ENCODE measurements at regions not wholly inside any gene's neighbourhood (a gene's known extent, or its start where the extent isn't known, plus 50 kb on each side); places are given as distances from the start of the nearest gene placed in this dataset.

GRCh38 chr7:52119537-52119936 lies 802.9 kb upstream of the COBL start:
- FAIRE-seq = no peak

- no peak for FAIRE-seq
Measured at GRCh38 chr7:52114509-52114908, 797.9 kb upstream of the COBL start.

GRCh38 chr7:52114056-52114455 lies 797.4 kb upstream of the COBL start:
- no peak for FAIRE-seq

GRCh38 chr7:52107355-52107754 lies 790.7 kb upstream of the COBL start:
- FAIRE-seq = no peak

GRCh38 chr7:52095861-52096260 lies 779.3 kb upstream of the COBL start:
- no peak for FAIRE-seq

- no peak for FAIRE-seq
Measured at GRCh38 chr7:52091996-52092395, 775.4 kb upstream of the COBL start.

- FAIRE-seq = no peak
Measured at GRCh38 chr7:52091101-52091500, 774.5 kb upstream of the COBL start.

GRCh38 chr7:52088008-52088901 lies 771.6 kb upstream of the COBL start:
- FAIRE-seq = no peak

- no peak for FAIRE-seq
Measured at GRCh38 chr7:52085610-52086009, 769.0 kb upstream of the COBL start.

- no peak for FAIRE-seq
Measured at GRCh38 chr7:52080493-52080892, 763.9 kb upstream of the COBL start.

- no peak for FAIRE-seq
Measured at GRCh38 chr7:52079726-52080125, 763.1 kb upstream of the COBL start.

- no peak for FAIRE-seq
Measured at GRCh38 chr7:52077571-52077970, 761.0 kb upstream of the COBL start.

- FAIRE-seq = no peak
Measured at GRCh38 chr7:52074912-52075311, 758.3 kb upstream of the COBL start.

- no peak for FAIRE-seq
Measured at GRCh38 chr7:52074071-52074470, 757.5 kb upstream of the COBL start.

GRCh38 chr7:52071744-52072143 lies 755.1 kb upstream of the COBL start:
- FAIRE-seq = no peak

GRCh38 chr7:52064493-52064892 lies 747.9 kb upstream of the COBL start:
- FAIRE-seq = no peak

GRCh38 chr7:52061666-52062065 lies 745.1 kb upstream of the COBL start:
- FAIRE-seq = no peak

GRCh38 chr7:52053525-52053924 lies 736.9 kb upstream of the COBL start:
- FAIRE-seq = no peak

GRCh38 chr7:52030722-52031121 lies 714.1 kb upstream of the COBL start:
- no peak for FAIRE-seq

- FAIRE-seq = no peak
Measured at GRCh38 chr7:52026140-52026539, 709.5 kb upstream of the COBL start.

GRCh38 chr7:52021343-52021742 lies 704.7 kb upstream of the COBL start:
- no peak for FAIRE-seq

- FAIRE-seq = no peak
Measured at GRCh38 chr7:52018680-52019054, 702.1 kb upstream of the COBL start.

- no peak for FAIRE-seq
Measured at GRCh38 chr7:52017802-52018679, 701.4 kb upstream of the COBL start.

- FAIRE-seq = no peak
Measured at GRCh38 chr7:52009181-52009580, 692.6 kb upstream of the COBL start.

Measured in A204.1 (cell line).